ENCODE measurements at regions not wholly inside any gene's neighbourhood (a gene's known extent, or its start where the extent isn't known, plus 50 kb on each side); places are given as distances from the start of the nearest gene placed in this dataset.
A peak's percentile ranks its signal among the peaks of the same experiment; 100 is the strongest.

- Mint-ChIP-seq H3K36me3 (peaks cover 0 to 9% of the 10 kb centered on the region in 2 donors), H3K27ac (no peak overlapping the region), H3K4me3 (no peak overlapping the region), H3K9me3 (peaks cover 0 to 10% (median 4%) of the 10 kb centered on the region in 7 donors), H3K27me3 (peaks cover 16 to 40% (median 24%) of the 10 kb centered on the region in 3 donors), H3K4me1 (peaks cover 0 to 3% (median 0%) of the 10 kb centered on the region in 3 donors)
- DNase-seq (no peak), ATAC-seq (ENCODE audit: low read depth in 2 of 2) (no peak)
Measured at GRCh38 chr2:16010011-16010410, 69.7 kb downstream of the MYCN start.

- Mint-ChIP-seq H3K4me3 (no peak overlapping the region), H3K4me1 (peaks cover 0 to 3% (median 0%) of the 10 kb centered on the region in 3 donors), H3K27ac (no peak overlapping the region), H3K9me3 (peaks cover 0 to 12% (median 4%) of the 10 kb centered on the region in 7 donors), H3K27me3 (peaks cover 11 to 40% (median 20%) of the 10 kb centered on the region in 3 donors), H3K36me3 (peaks cover 0 to 9% of the 10 kb centered on the region in 2 donors)
- DNase-seq: no peak
- no peak for ATAC-seq (ENCODE audit: low read depth in 2 of 2)
Measured at GRCh38 chr2:16009560-16009959, 69.2 kb downstream of the MYCN start.

GRCh38 chr2:16008856-16009255 lies 68.5 kb downstream of the MYCN start:
- ATAC-seq (ENCODE audit: low read depth in 2 of 2): no peak

GRCh38 chr2:16008331-16008850 lies 68.0 kb downstream of the MYCN start:
- Mint-ChIP-seq H3K4me3 (no peak overlapping the region), H3K36me3 (peaks cover 0 to 4% of the 10 kb centered on the region in 2 donors), H3K27ac (no peak overlapping the region), H3K4me1 (peaks cover 0 to 1% (median 0%) of the 10 kb centered on the region in 3 donors), H3K27me3 (peaks cover 3 to 40% (median 17%) of the 10 kb centered on the region in 3 donors), H3K9me3 (peaks cover 0 to 14% (median 2%) of the 10 kb centered on the region in 7 donors)
- ATAC-seq (ENCODE audit: low read depth in 2 of 2): no peak
- DNase-seq: no peak

More at GRCh38 chr2:16008856-16009255, 68.5 kb downstream of the MYCN start:
- peaks cover 0 to 12% (median 4%) of the 10 kb centered on the region in 7 donors for H3K9me3 Mint-ChIP-seq
- no peak for DNase-seq
- peaks cover 0 to 3% (median 0%) of the 10 kb centered on the region in 3 donors for H3K4me1 Mint-ChIP-seq
- H3K27ac Mint-ChIP-seq: no peak overlapping the region
- H3K36me3 Mint-ChIP-seq: peaks cover 0 to 9% of the 10 kb centered on the region in 2 donors
- no peak overlapping the region for H3K4me3 Mint-ChIP-seq
- peaks cover 7 to 40% (median 20%) of the 10 kb centered on the region in 3 donors for H3K27me3 Mint-ChIP-seq

DNA sequence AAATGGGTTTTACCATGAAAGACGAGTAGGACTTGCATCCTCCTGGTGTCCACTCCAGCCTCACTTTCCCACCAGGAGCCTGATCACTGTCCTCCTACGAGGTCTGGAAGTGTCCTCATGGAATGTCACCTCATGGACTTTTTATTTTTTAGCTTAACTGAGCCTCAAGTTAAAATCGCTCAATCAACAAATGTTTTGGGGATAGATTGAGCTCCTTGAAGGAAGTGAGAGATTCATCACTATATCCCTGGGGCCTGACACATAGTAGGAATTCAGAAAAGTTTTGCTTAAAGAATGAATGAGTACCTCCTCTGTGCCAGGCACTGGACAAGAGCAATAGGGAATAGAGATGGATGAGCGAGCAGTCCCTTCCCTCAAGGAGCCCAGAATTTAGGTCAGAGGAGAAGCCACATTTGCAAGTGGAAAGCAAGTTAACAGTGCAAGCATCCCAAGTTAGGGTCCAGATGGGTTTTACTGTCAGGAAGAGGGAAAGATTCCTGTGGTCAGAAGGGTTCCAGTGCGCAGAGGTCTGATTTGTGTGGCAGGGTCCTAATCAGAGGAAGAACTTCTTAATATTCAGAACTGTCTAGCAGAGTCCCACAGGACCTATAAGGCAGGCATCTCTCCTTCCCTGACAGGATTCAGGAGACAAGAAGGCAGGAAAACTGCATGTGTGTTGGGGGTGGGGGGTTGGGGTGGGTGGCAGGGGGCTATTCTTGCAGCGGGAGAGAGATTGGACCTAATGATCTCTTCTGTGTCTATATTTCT lies 67.0 kb downstream of the MYCN start:
- Mint-ChIP-seq H3K27ac (no peak overlapping the region), H3K4me3 (peak overlapping the region in 1 of 8 donors; percentile 7), H3K27me3 (peaks cover 0 to 32% (median 7%) of the 10 kb centered on the region in 3 donors), H3K9me3 (peaks cover 0 to 15% (median 0%) of the 10 kb centered on the region in 7 donors), H3K36me3 (no peaks in the 10 kb centered on the region), H3K4me1 (no peaks in the 10 kb centered on the region)
- DNase-seq (no peak), ATAC-seq (ENCODE audit: low read depth in 2 of 2) (no peak)

DNA sequence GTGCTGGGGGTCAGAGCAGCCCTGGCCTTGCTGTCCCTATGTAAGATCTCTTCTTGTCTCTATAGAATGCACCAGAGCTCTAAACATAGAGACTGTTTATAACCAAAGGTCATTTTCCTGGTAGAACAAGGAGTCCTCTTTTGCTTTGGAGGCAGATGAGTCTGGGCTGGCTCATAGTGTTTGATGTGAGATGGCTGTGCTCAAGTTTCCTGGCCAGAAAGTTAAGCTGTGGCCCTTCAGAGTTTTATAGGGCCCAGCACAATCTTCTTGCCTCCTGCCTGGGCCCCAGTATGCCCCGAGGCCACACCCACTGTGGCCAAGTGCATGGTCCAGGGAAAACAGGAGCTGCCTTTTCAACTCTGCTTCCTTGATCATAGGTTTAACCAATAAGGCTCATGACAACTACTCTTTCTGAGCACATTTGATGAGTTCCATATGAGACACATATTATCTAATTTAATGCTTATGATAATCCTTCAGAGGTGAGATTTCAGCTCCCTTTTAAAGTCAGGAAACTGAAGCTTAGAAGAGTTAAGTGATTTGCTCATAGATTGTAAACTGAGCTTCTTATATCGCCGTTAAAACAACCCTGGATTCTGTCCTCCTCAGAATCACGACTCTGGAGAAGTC lies 66.3 kb downstream of the MYCN start:
- Mint-ChIP-seq H3K4me3 (no peak overlapping the region), H3K36me3 (no peaks in the 10 kb centered on the region), H3K27me3 (peaks cover 0 to 25% (median 6%) of the 10 kb centered on the region in 3 donors), H3K4me1 (no peaks in the 10 kb centered on the region), H3K27ac (no peak overlapping the region), H3K9me3 (peaks cover 0 to 15% (median 0%) of the 10 kb centered on the region in 7 donors)
- ATAC-seq (ENCODE audit: low read depth in 2 of 2) (no peak), DNase-seq (no peak)

DNA sequence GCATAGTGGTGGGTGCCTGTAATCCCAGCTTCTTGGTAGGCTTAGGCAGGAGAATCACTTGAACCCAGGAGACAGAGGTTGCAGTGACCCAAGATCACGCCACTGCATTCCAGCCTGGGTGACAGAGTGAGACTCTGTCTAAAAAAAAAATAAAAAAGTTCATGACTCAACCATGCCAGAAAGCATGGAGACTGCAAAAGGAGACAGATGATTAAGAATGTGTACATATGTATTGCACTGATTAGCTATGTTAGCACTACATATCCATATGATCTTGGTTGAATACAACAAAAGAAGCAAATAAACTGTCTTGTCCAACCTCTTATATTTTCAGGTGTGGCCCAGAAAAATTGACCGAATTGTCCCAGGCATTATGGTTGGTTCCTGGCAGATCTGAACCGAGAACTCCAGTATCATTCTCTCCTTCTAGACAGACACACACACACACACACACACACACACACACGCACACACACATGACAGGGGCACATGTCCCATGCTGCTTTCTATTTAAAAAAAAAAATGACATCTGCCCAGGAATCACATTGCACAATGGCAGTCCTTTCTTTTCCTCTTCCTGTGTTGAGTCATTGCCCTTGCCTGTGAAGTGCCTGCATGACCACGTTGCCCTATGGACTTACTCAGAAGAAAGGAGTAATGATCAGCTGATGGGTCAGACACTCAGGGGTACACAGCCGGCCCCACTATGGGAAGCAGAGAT lies 65.6 kb downstream of the MYCN start:
- no peak for ATAC-seq (ENCODE audit: low read depth in 2 of 2)
- no peaks in the 10 kb centered on the region for H3K36me3 Mint-ChIP-seq
- H3K4me1 Mint-ChIP-seq: no peaks in the 10 kb centered on the region
- H3K27ac Mint-ChIP-seq: no peak overlapping the region
- DNase-seq: no peak
- H3K9me3 Mint-ChIP-seq: peaks cover 0 to 15% (median 0%) of the 10 kb centered on the region in 7 donors
- H3K27me3 Mint-ChIP-seq: peaks cover 0 to 25% (median 6%) of the 10 kb centered on the region in 3 donors
- H3K4me3 Mint-ChIP-seq: no peak overlapping the region

GRCh38 chr2:16005389-16005788 lies 65.0 kb downstream of the MYCN start:
- no peak overlapping the region for H3K27ac Mint-ChIP-seq
- no peak for DNase-seq

GRCh38 chr2:16003809-16004208 lies 63.5 kb downstream of the MYCN start:
- Mint-ChIP-seq H3K9me3 (peaks cover 0 to 15% (median 0%) of the 10 kb centered on the region in 7 donors), H3K36me3 (no peaks in the 10 kb centered on the region), H3K4me1 (no peaks in the 10 kb centered on the region), H3K4me3 (no peak overlapping the region), H3K27ac (no peak overlapping the region), H3K27me3 (peaks cover 4 to 33% (median 10%) of the 10 kb centered on the region in 3 donors)
- ATAC-seq (ENCODE audit: low read depth in 2 of 2) (no peak), DNase-seq (no peak)

More at GRCh38 chr2:16005389-16005788, 65.0 kb downstream of the MYCN start:
- Mint-ChIP-seq H3K27me3 (peaks cover 0 to 28% (median 6%) of the 10 kb centered on the region in 3 donors), H3K4me3 (no peak overlapping the region), H3K4me1 (no peaks in the 10 kb centered on the region), H3K36me3 (no peaks in the 10 kb centered on the region), H3K9me3 (peaks cover 0 to 15% (median 0%) of the 10 kb centered on the region in 7 donors)
- ATAC-seq (ENCODE audit: low read depth in 2 of 2): no peak

GRCh38 chr2:16003152-16003551 lies 62.8 kb downstream of the MYCN start:
- Mint-ChIP-seq H3K4me1 (no peaks in the 10 kb centered on the region), H3K27me3 (peaks cover 4 to 33% (median 10%) of the 10 kb centered on the region in 3 donors), H3K27ac (peak overlapping the region in 1 of 6 donors; percentile 40), H3K4me3 (no peak overlapping the region), H3K9me3 (peaks cover 0 to 15% (median 0%) of the 10 kb centered on the region in 7 donors), H3K36me3 (no peaks in the 10 kb centered on the region)
- no peak for DNase-seq
- no peak for ATAC-seq (ENCODE audit: low read depth in 2 of 2)

- DNase-seq: no peak
- ATAC-seq (ENCODE audit: low read depth in 2 of 2): no peak
- Mint-ChIP-seq H3K36me3 (no peaks in the 10 kb centered on the region), H3K4me1 (no peaks in the 10 kb centered on the region), H3K27me3 (peaks cover 4 to 33% (median 13%) of the 10 kb centered on the region in 3 donors), H3K9me3 (peaks cover 0 to 15% (median 0%) of the 10 kb centered on the region in 7 donors), H3K4me3 (no peak overlapping the region), H3K27ac (no peak overlapping the region)
Measured at GRCh38 chr2:16002575-16002974, 62.2 kb downstream of the MYCN start.

GRCh38 chr2:16002144-16002543 lies 61.8 kb downstream of the MYCN start:
- no peak overlapping the region for H3K27ac Mint-ChIP-seq
- H3K9me3 Mint-ChIP-seq: peaks cover 0 to 15% (median 0%) of the 10 kb centered on the region in 7 donors
- H3K27me3 Mint-ChIP-seq: peaks cover 4 to 33% (median 16%) of the 10 kb centered on the region in 3 donors
- ATAC-seq (ENCODE audit: low read depth in 2 of 2) (no peak), DNase-seq (no peak)
- no peaks in the 10 kb centered on the region for H3K36me3 Mint-ChIP-seq
- H3K4me1 Mint-ChIP-seq: no peaks in the 10 kb centered on the region
- H3K4me3 Mint-ChIP-seq: no peak overlapping the region

DNA sequence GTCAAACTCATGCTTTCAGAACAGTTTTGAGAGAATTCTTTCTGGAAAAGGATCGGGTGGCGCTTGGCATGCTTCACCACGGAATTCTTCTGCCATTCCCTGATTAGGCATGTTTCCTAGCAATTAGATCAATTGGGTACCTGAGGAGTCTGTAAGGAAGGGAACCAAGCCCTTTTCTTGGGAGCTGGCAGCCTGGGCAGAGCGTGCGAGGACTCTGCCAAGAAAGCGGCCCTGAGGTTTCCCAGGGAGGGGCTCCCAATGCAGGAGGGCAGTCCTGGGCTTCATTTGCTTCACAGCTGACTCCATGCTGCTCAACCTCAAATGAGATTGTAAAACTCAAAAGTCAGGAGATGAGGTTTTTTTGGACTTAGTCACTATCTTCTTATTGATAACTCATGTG lies 60.3 kb downstream of the MYCN start:
- DNase-seq (no peak), ATAC-seq (ENCODE audit: low read depth in 2 of 2) (no peak)
- Mint-ChIP-seq H3K4me3 (no peak overlapping the region), H3K27ac (no peak overlapping the region), H3K4me1 (no peaks in the 10 kb centered on the region), H3K36me3 (no peaks in the 10 kb centered on the region), H3K27me3 (peaks cover 4 to 32% (median 16%) of the 10 kb centered on the region in 3 donors), H3K9me3 (peaks cover 0 to 15% (median 0%) of the 10 kb centered on the region in 7 donors)
